Adrenal gland (tissue), 5 donors: ENCODE measurements at regions not wholly inside any gene's neighbourhood (a gene's known extent, or its start where the extent isn't known, plus 50 kb on each side); places are given as distances from the start of the nearest gene placed in this dataset.

ENCODE experiments used
- POLR2A ChIP-seq, 2 donors: fragments of 450-650 bp; IDR thresholded peaks; one replicate each; pipeline ENCODE4 v1.6.1; 2017; ENCODE audit warnings: antibody characterized with exemption in 2 of 2, mild to moderate bottlenecking in 2 of 2, moderate library complexity in 1 of 2
- TF ChIP-seq, protein P1 (sequence below), 6 experiments: fragments of 450-650 bp in 4 of 6; fragments of 200-600 bp in 2 of 6; sonication (generic) in 1 of 6; IDR thresholded peaks; 1 replicate in 5 of 6; 2 replicates in 1 of 6; pipeline versions ENCODE4 v1.5.1 to v1.8.0; 2016 to 2021; ENCODE audit warnings: antibody characterized with exemption in 6 of 6, mild to moderate bottlenecking in 2 of 6, moderate library complexity in 1 of 6
- donor health status: DM: no; HTN: no; CAD: no.

DNA sequence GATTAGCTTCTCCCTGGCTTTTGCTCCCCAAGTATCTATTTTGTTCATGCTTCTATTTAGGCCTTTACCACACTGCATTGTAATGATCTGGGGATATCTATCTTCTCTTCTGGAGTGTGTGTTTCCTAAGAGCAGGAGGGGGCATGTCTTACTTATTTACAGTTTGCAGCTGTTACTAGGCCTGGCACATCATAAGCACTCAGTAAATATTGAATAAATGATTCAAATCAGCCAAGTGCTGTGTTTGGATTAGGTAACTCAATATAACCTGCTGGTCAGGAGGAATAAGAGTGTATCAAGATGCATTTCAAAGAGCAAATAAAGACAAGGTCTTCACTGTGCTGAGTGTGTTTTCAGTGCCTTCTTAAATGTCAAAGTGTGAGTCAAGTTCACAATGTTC is 186.1 kb downstream of the FOXG1 start:
- TF ChIP-seq, protein P1, sequence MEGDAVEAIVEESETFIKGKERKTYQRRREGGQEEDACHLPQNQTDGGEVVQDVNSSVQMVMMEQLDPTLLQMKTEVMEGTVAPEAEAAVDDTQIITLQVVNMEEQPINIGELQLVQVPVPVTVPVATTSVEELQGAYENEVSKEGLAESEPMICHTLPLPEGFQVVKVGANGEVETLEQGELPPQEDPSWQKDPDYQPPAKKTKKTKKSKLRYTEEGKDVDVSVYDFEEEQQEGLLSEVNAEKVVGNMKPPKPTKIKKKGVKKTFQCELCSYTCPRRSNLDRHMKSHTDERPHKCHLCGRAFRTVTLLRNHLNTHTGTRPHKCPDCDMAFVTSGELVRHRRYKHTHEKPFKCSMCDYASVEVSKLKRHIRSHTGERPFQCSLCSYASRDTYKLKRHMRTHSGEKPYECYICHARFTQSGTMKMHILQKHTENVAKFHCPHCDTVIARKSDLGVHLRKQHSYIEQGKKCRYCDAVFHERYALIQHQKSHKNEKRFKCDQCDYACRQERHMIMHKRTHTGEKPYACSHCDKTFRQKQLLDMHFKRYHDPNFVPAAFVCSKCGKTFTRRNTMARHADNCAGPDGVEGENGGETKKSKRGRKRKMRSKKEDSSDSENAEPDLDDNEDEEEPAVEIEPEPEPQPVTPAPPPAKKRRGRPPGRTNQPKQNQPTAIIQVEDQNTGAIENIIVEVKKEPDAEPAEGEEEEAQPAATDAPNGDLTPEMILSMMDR (IDR thresholded peaks at IDR 0.05) = no peak
- no peak for TF ChIP-seq POLR2A (IDR thresholded peaks at IDR 0.05)
